ENCODE measurements at regions not wholly inside any gene's neighbourhood (a gene's known extent, or its start where the extent isn't known, plus 50 kb on each side); places are given as distances from the start of the nearest gene placed in this dataset.

GRCh38 chr12:46459111-46459510 lies 86.5 kb upstream of the SLC38A2 start:
- TF ChIP-seq CTCF (conservative IDR thresholded peaks at IDR 0.05), result no peak
- TF ChIP-seq ZFX (IDR thresholded peaks at IDR 0.05), result no peak

All from C4-2B (cell line).